ENCODE measurements at regions not wholly inside any gene's neighbourhood (a gene's known extent, or its start where the extent isn't known, plus 50 kb on each side); places are given as distances from the start of the nearest gene placed in this dataset.

DNA sequence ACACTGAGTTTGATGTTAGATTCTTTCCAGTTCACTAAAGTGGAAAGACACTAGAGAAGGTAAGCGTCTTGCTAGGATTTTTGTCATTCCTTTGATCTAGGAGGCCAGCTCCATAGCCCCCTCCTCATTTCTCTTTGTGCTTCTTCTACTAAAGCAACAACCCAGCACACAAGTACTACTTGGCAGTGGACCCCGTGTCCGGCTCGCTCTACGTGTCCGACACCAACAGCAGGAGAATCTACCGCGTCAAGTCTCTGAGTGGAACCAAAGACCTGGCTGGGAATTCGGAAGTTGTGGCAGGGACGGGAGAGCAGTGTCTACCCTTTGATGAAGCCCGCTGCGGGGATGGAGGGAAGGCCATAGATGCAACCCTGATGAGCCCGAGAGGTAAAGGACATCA lies 76.6 kb upstream of the WWC1 start:
- Mint-ChIP-seq H3K27ac (ENCODE audit: unreplicated experiment) (no peak overlapping the region), H3K36me3 (ENCODE audit: low read depth) (peaks cover 4% of the 10 kb centered on the region), H3K4me1 (ENCODE audit: low read depth) (peaks cover 16% of the 10 kb centered on the region), H3K9me3 (ENCODE audit: low read depth) (no peaks in the 10 kb centered on the region), H3K27me3 (ENCODE audit: low read depth) (peaks cover 3% of the 10 kb centered on the region), H3K4me3 (ENCODE audit: unreplicated experiment) (no peak overlapping the region)
- no peak for DNase-seq (ENCODE audit: low spot score)
- TF ChIP-seq, protein P1, sequence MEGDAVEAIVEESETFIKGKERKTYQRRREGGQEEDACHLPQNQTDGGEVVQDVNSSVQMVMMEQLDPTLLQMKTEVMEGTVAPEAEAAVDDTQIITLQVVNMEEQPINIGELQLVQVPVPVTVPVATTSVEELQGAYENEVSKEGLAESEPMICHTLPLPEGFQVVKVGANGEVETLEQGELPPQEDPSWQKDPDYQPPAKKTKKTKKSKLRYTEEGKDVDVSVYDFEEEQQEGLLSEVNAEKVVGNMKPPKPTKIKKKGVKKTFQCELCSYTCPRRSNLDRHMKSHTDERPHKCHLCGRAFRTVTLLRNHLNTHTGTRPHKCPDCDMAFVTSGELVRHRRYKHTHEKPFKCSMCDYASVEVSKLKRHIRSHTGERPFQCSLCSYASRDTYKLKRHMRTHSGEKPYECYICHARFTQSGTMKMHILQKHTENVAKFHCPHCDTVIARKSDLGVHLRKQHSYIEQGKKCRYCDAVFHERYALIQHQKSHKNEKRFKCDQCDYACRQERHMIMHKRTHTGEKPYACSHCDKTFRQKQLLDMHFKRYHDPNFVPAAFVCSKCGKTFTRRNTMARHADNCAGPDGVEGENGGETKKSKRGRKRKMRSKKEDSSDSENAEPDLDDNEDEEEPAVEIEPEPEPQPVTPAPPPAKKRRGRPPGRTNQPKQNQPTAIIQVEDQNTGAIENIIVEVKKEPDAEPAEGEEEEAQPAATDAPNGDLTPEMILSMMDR (IDR thresholded peaks at IDR 0.05): no peak

DNA sequence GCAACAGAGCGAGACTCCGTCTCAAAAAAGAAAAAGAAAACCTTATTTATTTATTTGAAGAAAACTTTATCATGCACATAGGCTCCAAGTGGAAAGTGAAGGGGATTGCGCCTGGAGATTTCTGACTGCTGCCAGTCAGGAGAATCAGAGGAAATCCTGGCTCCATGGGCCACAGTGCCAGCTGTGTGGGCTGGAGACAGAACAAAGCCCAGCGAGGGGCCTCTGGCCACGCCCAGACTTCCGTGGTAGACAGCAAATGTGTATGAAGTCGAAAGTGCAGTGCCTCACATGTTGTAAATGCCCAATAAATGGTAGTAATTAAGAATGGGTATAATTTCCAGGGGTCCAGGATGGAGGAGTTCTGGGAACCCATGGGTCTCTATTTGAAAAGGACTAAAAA lies 75.8 kb upstream of the WWC1 start:
- peaks cover 12% of the 10 kb centered on the region for H3K4me1 Mint-ChIP-seq (ENCODE audit: low read depth)
- no peaks in the 10 kb centered on the region for H3K9me3 Mint-ChIP-seq (ENCODE audit: low read depth)

DNA sequence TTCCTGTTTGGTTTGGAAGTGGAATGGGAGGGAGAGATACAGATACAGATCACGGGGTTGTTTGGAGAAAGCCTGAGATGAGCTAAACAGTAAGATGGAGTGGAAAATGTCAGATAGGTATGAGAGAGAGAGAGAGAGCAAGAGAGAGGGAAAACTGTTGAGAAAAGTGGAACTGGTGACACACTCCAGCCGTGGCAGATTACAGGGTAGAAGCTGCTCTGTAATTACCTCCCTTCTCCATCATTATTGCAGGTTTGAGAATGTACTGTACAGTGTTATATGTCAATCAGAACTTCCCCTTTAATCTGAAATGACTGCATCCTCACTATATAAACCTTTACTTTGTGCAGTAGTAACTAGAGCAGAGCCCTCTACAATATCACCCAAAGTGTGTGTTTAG lies 74.5 kb upstream of the WWC1 start:
- peaks cover 3% of the 10 kb centered on the region for H3K27me3 Mint-ChIP-seq (ENCODE audit: low read depth)
- peaks cover 12% of the 10 kb centered on the region for H3K4me1 Mint-ChIP-seq (ENCODE audit: low read depth)
- peaks cover 4% of the 10 kb centered on the region for H3K36me3 Mint-ChIP-seq (ENCODE audit: low read depth)
- H3K9me3 Mint-ChIP-seq (ENCODE audit: low read depth): no peaks in the 10 kb centered on the region
- TF ChIP-seq, protein P1 (IDR thresholded peaks at IDR 0.05): no peak
- no peak overlapping the region for H3K27ac Mint-ChIP-seq (ENCODE audit: unreplicated experiment)
- no peak overlapping the region for H3K4me3 Mint-ChIP-seq (ENCODE audit: unreplicated experiment)
- no peak for DNase-seq (ENCODE audit: low spot score)

More for the DNA sequence above, 75.8 kb upstream of the WWC1 start:
- H3K36me3 Mint-ChIP-seq (ENCODE audit: low read depth): peaks cover 4% of the 10 kb centered on the region
- no peak overlapping the region for H3K4me3 Mint-ChIP-seq (ENCODE audit: unreplicated experiment)
- H3K27ac Mint-ChIP-seq (ENCODE audit: unreplicated experiment): no peak overlapping the region
- DNase-seq (ENCODE audit: low spot score): no peak
- TF ChIP-seq, protein P1 (IDR thresholded peaks at IDR 0.05): no peak
- H3K27me3 Mint-ChIP-seq (ENCODE audit: low read depth): peaks cover 3% of the 10 kb centered on the region

DNA sequence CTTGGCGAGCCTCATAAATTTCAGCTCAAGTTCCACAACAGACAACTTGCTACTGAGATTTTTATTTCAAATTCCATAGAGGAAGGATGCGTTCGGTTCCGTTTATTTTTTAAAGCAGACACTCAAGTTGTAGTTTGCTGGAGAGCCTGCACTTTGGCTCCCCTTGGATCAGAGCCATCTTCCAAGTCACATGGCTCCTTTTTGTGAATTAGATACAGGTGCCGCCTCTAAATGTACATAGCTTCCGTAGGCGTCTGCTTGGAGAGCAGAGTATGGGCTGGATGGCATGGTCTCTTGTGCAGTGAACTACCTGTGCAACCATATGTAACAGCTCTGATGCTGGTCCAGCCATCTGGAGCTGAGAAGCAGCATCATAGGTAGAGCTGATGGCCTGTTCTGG lies 73.9 kb upstream of the WWC1 start:
- no peaks in the 10 kb centered on the region for H3K9me3 Mint-ChIP-seq (ENCODE audit: low read depth)
- DNase-seq (ENCODE audit: low spot score): no peak
- no peak overlapping the region for H3K4me3 Mint-ChIP-seq (ENCODE audit: unreplicated experiment)
- peaks cover 4% of the 10 kb centered on the region for H3K36me3 Mint-ChIP-seq (ENCODE audit: low read depth)
- H3K27ac Mint-ChIP-seq (ENCODE audit: unreplicated experiment): no peak overlapping the region
- H3K4me1 Mint-ChIP-seq (ENCODE audit: low read depth): peaks cover 12% of the 10 kb centered on the region
- TF ChIP-seq, protein P1 (IDR thresholded peaks at IDR 0.05): no peak
- H3K27me3 Mint-ChIP-seq (ENCODE audit: low read depth): peaks cover 6% of the 10 kb centered on the region

DNA sequence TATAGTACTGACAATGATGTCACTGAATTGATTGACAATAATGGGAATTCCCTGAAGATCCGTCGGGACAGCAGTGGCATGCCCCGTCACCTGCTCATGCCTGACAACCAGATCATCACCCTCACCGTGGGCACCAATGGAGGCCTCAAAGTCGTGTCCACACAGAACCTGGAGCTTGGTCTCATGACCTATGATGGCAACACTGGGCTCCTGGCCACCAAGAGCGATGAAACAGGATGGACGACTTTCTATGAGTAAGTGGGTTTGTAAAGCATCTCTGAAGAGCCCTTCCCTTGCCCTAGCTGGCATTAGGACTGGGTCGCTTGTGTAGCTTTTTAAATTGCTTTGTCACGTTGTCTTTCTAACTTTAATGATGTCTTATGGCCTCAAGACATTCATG lies 72.7 kb upstream of the WWC1 start:
- Mint-ChIP-seq H3K4me3 (ENCODE audit: unreplicated experiment) (no peak overlapping the region), H3K27ac (ENCODE audit: unreplicated experiment) (no peak overlapping the region), H3K9me3 (ENCODE audit: low read depth) (no peaks in the 10 kb centered on the region), H3K4me1 (ENCODE audit: low read depth) (peaks cover 12% of the 10 kb centered on the region), H3K27me3 (ENCODE audit: low read depth) (peaks cover 6% of the 10 kb centered on the region), H3K36me3 (ENCODE audit: low read depth) (peaks cover 4% of the 10 kb centered on the region)
- TF ChIP-seq, protein P1 (IDR thresholded peaks at IDR 0.05): no peak
- DNase-seq (ENCODE audit: low spot score): no peak
